Right atrium auricular region (tissue), 2 donors: ENCODE measurements at regions not wholly inside any gene's neighbourhood (a gene's known extent, or its start where the extent isn't known, plus 50 kb on each side); places are given as distances from the start of the nearest gene placed in this dataset.
"Not testable (repeated sequence)": the region's sequence is repeated elsewhere in the genome, so short reads cannot be mapped to it uniquely, and the experiment has no call there.

Experiments used
- DNase-seq: peaks from one replicate; pipeline ENCODE4 v3.0.0-alpha.2; 2019; ENCODE audit warnings: low spot score
- H3K27ac ChIP-seq, 2 donors: fragments of 200-600 bp; sonication (generic); 1 replicate in 1 of 2; 2 replicates in 1 of 2; pipeline ENCODE4 v1.5.1; 2016 to 2019
- H3K27me3 ChIP-seq, 2 donors: fragments of 200-600 bp; sonication (generic); one replicate each; pipeline versions ENCODE4 v1.5.1 to v1.6.0; 2017 to 2019
- H3K36me3 ChIP-seq: fragments of 200-600 bp; sonication (generic); one replicate; pipeline ENCODE4 v1.5.1; 2016
- H3K4me1 ChIP-seq, 2 donors: fragments of 200-600 bp; sonication (generic); one replicate each; pipeline versions ENCODE4 v1.5.1 to v1.6.0; 2017 to 2019
- H3K4me3 ChIP-seq, 2 donors: fragments of 200-600 bp; sonication (generic); 1 replicate in 1 of 2; 2 replicates in 1 of 2; pipeline ENCODE4 v1.5.1; 2017 to 2019; ENCODE audit warnings: mild to moderate bottlenecking in 1 of 2, moderate library complexity in 1 of 2
- H3K9me3 ChIP-seq, 2 donors: fragments of 200-600 bp; sonication (generic); one replicate each; pipeline ENCODE4 v1.5.1; 2019
- TF ChIP-seq, protein P1 (sequence below), 2 donors: fragments of 200-600 bp; sonication (generic); IDR thresholded peaks; one replicate each; pipeline ENCODE4 v1.5.1; 2019; ENCODE audit warnings: antibody characterized with exemption in 2 of 2

DNA sequence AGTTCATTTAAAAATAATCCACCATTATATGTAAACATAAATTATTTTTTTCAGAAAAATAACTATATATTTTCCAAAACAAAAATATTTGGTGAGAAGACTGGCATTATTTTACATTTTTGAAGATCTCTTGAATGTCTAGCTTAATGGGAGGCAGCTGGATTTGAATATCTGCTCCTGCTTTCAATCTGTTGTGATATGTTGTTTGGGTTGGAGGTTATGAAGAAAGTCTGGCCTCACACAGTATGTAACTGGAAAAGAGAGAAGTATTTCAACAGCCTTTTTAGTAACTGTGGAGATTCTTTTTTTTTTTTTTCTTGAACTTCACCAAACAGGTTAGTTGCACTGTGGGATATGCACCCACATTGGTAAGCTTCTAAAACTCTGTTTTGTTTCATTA lies 84.7 kb upstream of the SLIT3 start:
- no peak for DNase-seq
- no peaks in the 10 kb centered on the region for H3K4me1 ChIP-seq
- no peaks in the 10 kb centered on the region for H3K9me3 ChIP-seq
- no peak overlapping the region for H3K4me3 ChIP-seq
- H3K36me3 ChIP-seq = no peaks in the 10 kb centered on the region
- no peak overlapping the region for H3K27ac ChIP-seq
- TF ChIP-seq, protein P1, sequence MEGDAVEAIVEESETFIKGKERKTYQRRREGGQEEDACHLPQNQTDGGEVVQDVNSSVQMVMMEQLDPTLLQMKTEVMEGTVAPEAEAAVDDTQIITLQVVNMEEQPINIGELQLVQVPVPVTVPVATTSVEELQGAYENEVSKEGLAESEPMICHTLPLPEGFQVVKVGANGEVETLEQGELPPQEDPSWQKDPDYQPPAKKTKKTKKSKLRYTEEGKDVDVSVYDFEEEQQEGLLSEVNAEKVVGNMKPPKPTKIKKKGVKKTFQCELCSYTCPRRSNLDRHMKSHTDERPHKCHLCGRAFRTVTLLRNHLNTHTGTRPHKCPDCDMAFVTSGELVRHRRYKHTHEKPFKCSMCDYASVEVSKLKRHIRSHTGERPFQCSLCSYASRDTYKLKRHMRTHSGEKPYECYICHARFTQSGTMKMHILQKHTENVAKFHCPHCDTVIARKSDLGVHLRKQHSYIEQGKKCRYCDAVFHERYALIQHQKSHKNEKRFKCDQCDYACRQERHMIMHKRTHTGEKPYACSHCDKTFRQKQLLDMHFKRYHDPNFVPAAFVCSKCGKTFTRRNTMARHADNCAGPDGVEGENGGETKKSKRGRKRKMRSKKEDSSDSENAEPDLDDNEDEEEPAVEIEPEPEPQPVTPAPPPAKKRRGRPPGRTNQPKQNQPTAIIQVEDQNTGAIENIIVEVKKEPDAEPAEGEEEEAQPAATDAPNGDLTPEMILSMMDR (IDR thresholded peaks at IDR 0.05) = no peak
- H3K27me3 ChIP-seq = no peaks in the 10 kb centered on the region

DNA sequence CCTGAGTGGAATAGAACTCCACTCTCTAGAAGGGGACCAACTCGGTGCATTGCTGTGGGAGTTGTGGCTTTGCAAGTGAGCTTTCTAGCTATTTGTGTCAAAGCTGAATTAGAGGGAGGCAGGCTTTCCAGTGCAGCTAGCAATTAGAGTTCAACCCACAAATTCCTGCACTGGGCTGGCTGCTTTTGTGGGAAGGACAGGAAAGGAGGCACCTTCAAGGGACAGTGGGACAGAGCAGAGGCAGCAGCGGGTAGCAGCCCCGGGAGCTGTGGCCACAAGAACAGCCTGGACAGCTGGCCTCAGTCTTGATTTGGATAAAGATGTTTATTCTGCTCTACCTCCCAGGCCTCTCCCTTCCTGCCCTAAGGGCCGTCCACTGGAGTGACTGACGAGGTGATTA lies 83.7 kb upstream of the SLIT3 start:
- TF ChIP-seq, protein P1 (IDR thresholded peaks at IDR 0.05) = no peak
- Histone ChIP-seq H3K4me1 (no peaks in the 10 kb centered on the region), H3K27me3 (no peaks in the 10 kb centered on the region), H3K36me3 (no peaks in the 10 kb centered on the region), H3K4me3 (no peak overlapping the region), H3K27ac (no peak overlapping the region), H3K9me3 (peaks cover 0 to 3% of the 10 kb centered on the region in 2 donors)
- DNase-seq = no peak

GRCh38 chr5:169374761-169375160 lies 73.8 kb upstream of the SLIT3 start:
- Histone ChIP-seq H3K9me3 (peaks cover 0 to 13% of the 10 kb centered on the region in 2 donors), H3K4me1 (no peaks in the 10 kb centered on the region), H3K27me3 (no peaks in the 10 kb centered on the region), H3K4me3 (no peak overlapping the region), H3K27ac (no peak overlapping the region), H3K36me3 (no peaks in the 10 kb centered on the region)
- TF ChIP-seq, protein P1 (IDR thresholded peaks at IDR 0.05) = no peak
- no peak for DNase-seq

- H3K36me3 ChIP-seq = no peaks in the 10 kb centered on the region
- no peaks in the 10 kb centered on the region for H3K27me3 ChIP-seq
- peaks cover 0 to 7% of the 10 kb centered on the region in 2 donors for H3K9me3 ChIP-seq
- H3K4me3 ChIP-seq = no peak overlapping the region
- TF ChIP-seq, protein P1 (IDR thresholded peaks at IDR 0.05) = no peak
- no peak overlapping the region for H3K27ac ChIP-seq
- H3K4me1 ChIP-seq = no peaks in the 10 kb centered on the region
- no peak for DNase-seq
Measured at GRCh38 chr5:169374111-169374510, 73.2 kb upstream of the SLIT3 start.

DNA sequence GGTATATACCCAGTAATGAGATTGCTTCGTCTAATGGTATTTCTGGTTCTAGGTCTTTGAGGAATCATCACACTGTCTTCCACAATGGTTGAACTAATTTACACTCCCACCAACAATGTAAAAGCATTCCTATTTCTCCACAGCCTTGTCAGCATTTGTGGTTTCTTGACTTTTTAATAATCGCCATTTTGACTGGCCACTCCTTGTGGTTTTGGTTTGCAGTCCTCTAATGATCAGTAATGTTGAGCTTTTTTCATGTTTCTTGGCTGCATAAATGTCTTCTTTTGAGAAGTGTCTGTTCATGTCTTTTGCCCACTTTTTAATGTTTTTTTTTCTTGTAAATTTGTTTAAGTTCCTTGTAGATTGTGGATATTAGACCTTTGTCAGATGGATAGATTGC lies 70.9 kb upstream of the SLIT3 start:
- H3K27ac ChIP-seq, H3K9me3 ChIP-seq, H3K36me3 ChIP-seq, H3K4me1 ChIP-seq, H3K27me3 ChIP-seq, DNase-seq, H3K4me3 ChIP-seq: not testable (repeated sequence)

GRCh38 chr5:169369130-169369529 lies 68.2 kb upstream of the SLIT3 start:
- no peaks in the 10 kb centered on the region for H3K36me3 ChIP-seq
- no peak for DNase-seq
- H3K9me3 ChIP-seq = peaks cover 0 to 7% of the 10 kb centered on the region in 2 donors
- no peaks in the 10 kb centered on the region for H3K27me3 ChIP-seq
- no peaks in the 10 kb centered on the region for H3K4me1 ChIP-seq
- no peak overlapping the region for H3K27ac ChIP-seq
- TF ChIP-seq, protein P1 (IDR thresholded peaks at IDR 0.05) = no peak
- H3K4me3 ChIP-seq = no peak overlapping the region
